HepG2 (cell line): ENCODE measurements at regions not wholly inside any gene's neighbourhood (a gene's known extent, or its start where the extent isn't known, plus 50 kb on each side); places are given as distances from the start of the nearest gene placed in this dataset.

Experiments used
- ATAC-seq: fragments of 200-7000 bp; cut with Tn5 transposase; 3 replicates; pipeline ENCODE4 v1.9.1; 2020; ENCODE audit warnings: mild to moderate bottlenecking, moderate library complexity
- BruUV-seq: library from RNA; stranded (reverse); fragments of 400-500 nt; replicated peaks from 2 replicates; lab custom pipeline; 2021; lab: Mats Ljungman, UMichigan
- CTCF ChIA-PET: fragments of 300-600 bp; formaldehyde crosslinking; extraction: SDS; loops from one replicate; lab custom pipeline; 2021; ENCODE audit warnings: low total read pairs, inconsistent platforms, low intra/inter-chr PET ratio; lab: Yijun Ruan, JAX
- POLR2A ChIA-PET: fragments of 350-600 bp; sonication (Branson Sonifier 250); formaldehyde crosslinking; loops from one replicate; lab custom pipeline; 2020; ENCODE audit warnings: antibody characterized with exemption, inconsistent platforms; lab: Yijun Ruan, JAX
- DNase-seq: peaks from one replicate; pipeline ENCODE4 v3.0.0-alpha.2; 2015; ENCODE audit warnings: low spot score
- FAIRE-seq: peaks from 3 replicates; lab custom pipeline; 2011; peaks lifted over from hg19 to GRCh38; lab: Jason Lieb, UNC
- H2AFZ ChIP-seq: one replicate; pipeline ENCODE4 v1.6.1; 2011; ENCODE audit warnings: low read length, inconsistent platforms
- H3K27ac ChIP-seq: fragments of 300-600 bp; 3 replicates; pipeline ENCODE4 v1.8.0; 2011; ENCODE audit warnings: mixed run types, mild to moderate bottlenecking, mixed read lengths, low read length, inconsistent platforms; ENCODE audit not compliant: insufficient read depth; ENCODE audit errors: extremely low read length
- H3K27me3 ChIP-seq, 2 experiments: fragments of 200-600 bp in 1 of 2; 2 replicates in 1 of 2; 3 replicates in 1 of 2; pipeline versions ENCODE4 v1.6.0 to v1.8.0; 2011; ENCODE audit warnings: low read length in 2 of 2, mild to moderate bottlenecking in 2 of 2, moderate library complexity in 2 of 2, inconsistent platforms in 1 of 2; ENCODE audit not compliant: insufficient read depth in 2 of 2, control insufficient read depth in 1 of 2
- H3K36me3 ChIP-seq, 2 experiments: fragments of 200-600 bp in 1 of 2; replicated peaks in 1 of 2; 2 replicates in 1 of 2; 3 replicates in 1 of 2; pipeline versions ENCODE4 v1.5.1 to v1.8.0; 2011; ENCODE audit warnings: low read length in 2 of 2, inconsistent platforms in 1 of 2; ENCODE audit not compliant: insufficient read depth in 2 of 2, control insufficient read depth in 1 of 2
- H3K4me1 ChIP-seq: 2 replicates; pipeline ENCODE4 v1.5.1; 2012; ENCODE audit warnings: low read length, inconsistent platforms; ENCODE audit not compliant: insufficient read depth
- H3K4me2 ChIP-seq: 2 replicates; pipeline ENCODE4 v1.6.0; 2011; ENCODE audit warnings: low read depth, low read length, inconsistent platforms
- H3K4me3 ChIP-seq, 3 experiments: fragments of 200-600 bp in 1 of 3; sonication (generic), shearing (Covaris generic) in 1 of 3; replicated peaks in 1 of 3; 2 replicates each; pipeline ENCODE4 v1.5.1; 2011 to 2016; ENCODE audit warnings: low read length in 3 of 3, inconsistent platforms in 2 of 3, low read depth in 2 of 3, mild to moderate bottlenecking in 2 of 3, control low read depth in 1 of 3, mixed read lengths in 1 of 3; ENCODE audit not compliant: insufficient read depth in 1 of 3
- H3K79me2 ChIP-seq: one replicate; pipeline ENCODE4 v1.6.1; 2011; ENCODE audit warnings: low read length, inconsistent platforms; ENCODE audit not compliant: insufficient read depth
- H3K9ac ChIP-seq: 2 replicates; pipeline ENCODE4 v1.6.0; 2011; ENCODE audit warnings: mild to moderate bottlenecking, low read depth, low read length, inconsistent platforms; ENCODE audit not compliant: insufficient read depth
- H3K9me3 ChIP-seq: 2 replicates; pipeline ENCODE4 v1.5.1; 2012; ENCODE audit warnings: mild to moderate bottlenecking, low read length
- H4K20me1 ChIP-seq: 2 replicates; pipeline ENCODE4 v1.6.0; 2011; ENCODE audit warnings: inconsistent platforms, mild to moderate bottlenecking, low read length, moderate library complexity; ENCODE audit not compliant: insufficient read depth
- ADNP ChIP-seq: sonication (generic); formaldehyde crosslinking; IDR thresholded peaks from 2 replicates; pipeline ENCODE4 v1.4.0; 2020; ENCODE audit warnings: missing genetic modification reagents
- ATF7 ChIP-seq, 2 experiments: fragments of 450-650 bp in 1 of 2; sonication (generic) in 1 of 2; formaldehyde crosslinking in 1 of 2; IDR thresholded peaks; 2 replicates each; pipeline versions ENCODE4 v1.4.0 to v1.6.1; 2016 to 2020; ENCODE audit warnings: antibody characterized with exemption in 1 of 2, mild to moderate bottlenecking in 1 of 2, missing genetic modification reagents in 1 of 2
- PAF1 ChIP-seq: IDR thresholded peaks from 2 replicates; pipeline ENCODE4 v1.6.1; 2016; ENCODE audit warnings: missing genetic modification reagents, missing compliant biosample characterization
- RARA ChIP-seq: IDR thresholded peaks from 2 replicates; pipeline ENCODE4 v1.6.1; 2016; ENCODE audit warnings: missing genetic modification reagents, missing compliant biosample characterization
- SIX1 ChIP-seq: sonication (generic); formaldehyde crosslinking; IDR thresholded peaks from 2 replicates; pipeline ENCODE4 v1.4.0; 2020; ENCODE audit warnings: missing genetic modification reagents, borderline replicate concordance
- ZNF326 ChIP-seq: sonication (generic); formaldehyde crosslinking; IDR thresholded peaks from 2 replicates; pipeline ENCODE4 v1.4.0; 2020; ENCODE audit warnings: missing genetic modification reagents, borderline replicate concordance
- WGBS: methylation state at CpG from one replicate; pipeline ENCODE4 v1.1.6; 2017; ENCODE audit warnings: low lambda C conversion rate; 5-methylcytosine and 5-hydroxymethylcytosine counted together
- in situ Hi-C: cut with HindIII; loops from 2 replicates; pipeline ENCODE4 v1.10.0; 2017; ENCODE audit warnings: low pct_unique_long_range_greater_than_20kb; ENCODE audit not compliant: extremely low pct_ligation_motif_present
- intact Hi-C: fragments of 100-400 bp; cut with micrococcal nuclease; formaldehyde crosslinking; loops from one replicate; pipeline ENCODE4 v1.10.0; 2022; ENCODE audit not compliant: unreplicated experiment

GRCh38 chr5:6266671-6267197, 111.6 kb downstream of the MED10 start:
- no peaks in the 10 kb centered on the region for H3K9me3 ChIP-seq
- peak; percentile 74 for TF ChIP-seq ATF7 (IDR thresholded peaks at IDR 0.05)
- TF ChIP-seq ATF7 (CRISPR knock-in tag; IDR thresholded peaks at IDR 0.05) = no peak
- TF ChIP-seq ZNF326 (CRISPR knock-in tag) = no peak
- no peak for TF ChIP-seq RARA
- no peak overlapping the region for H3K27ac ChIP-seq
- in situ Hi-C loops = no loop called here
- H4K20me1 ChIP-seq = no peaks in the 10 kb centered on the region
- DNase-seq = no peak
- POLR2A ChIA-PET = no interaction called here
- H3K79me2 ChIP-seq = no peaks in the 10 kb centered on the region
- CTCF ChIA-PET = no interaction called here
- no peak for FAIRE-seq
- no TSS peak for BruUV-seq
- WGBS = 18% methylated on average over 3 of the region's 3 CpGs
- H3K4me3 ChIP-seq = no peak overlapping the region
- intact Hi-C loops = no loop called here
- H3K36me3 ChIP-seq = no peaks in the 10 kb centered on the region
- no peaks in the 10 kb centered on the region for H3K4me1 ChIP-seq
- no peak overlapping the region for H2AFZ ChIP-seq
- no peak overlapping the region for H3K9ac ChIP-seq
- H3K4me2 ChIP-seq = no peak overlapping the region
- no peak for ATAC-seq
- no peaks in the 10 kb centered on the region for H3K27me3 ChIP-seq

- POLR2A ChIA-PET = no interaction called here
Observed at GRCh38 chr5:6264394-6264793, 114.0 kb downstream of the MED10 start.

More at GRCh38 chr5:6264394-6264793, 114.0 kb downstream of the MED10 start:
- H2AFZ ChIP-seq = no peak overlapping the region
- no peaks in the 10 kb centered on the region for H3K9me3 ChIP-seq
- BruUV-seq = no TSS peak
- H3K4me3 ChIP-seq = no peak overlapping the region
- ATAC-seq (no peak), FAIRE-seq (no peak), DNase-seq (no peak)
- no peaks in the 10 kb centered on the region for H3K79me2 ChIP-seq
- no peaks in the 10 kb centered on the region for H3K27me3 ChIP-seq
- 19% methylated on average over 6 of the region's 6 CpGs for WGBS
- H4K20me1 ChIP-seq = no peaks in the 10 kb centered on the region
- no peak overlapping the region for H3K4me2 ChIP-seq
- CTCF ChIA-PET = no interaction called here
- H3K4me1 ChIP-seq = no peaks in the 10 kb centered on the region
- in situ Hi-C loops (no loop called here), intact Hi-C loops (no loop called here)
- H3K9ac ChIP-seq = no peak overlapping the region
- no peaks in the 10 kb centered on the region for H3K36me3 ChIP-seq
- TF ChIP-seq SIX1 (CRISPR knock-in tag) = no peak
- TF ChIP-seq ADNP (CRISPR knock-in tag) = no peak
- TF ChIP-seq PAF1 (CRISPR knock-in tag) = no peak
- H3K27ac ChIP-seq = no peak overlapping the region
